NCI-H1436 treated with DMSO at 0.1 percent for 48 hours (cell line): ENCODE measurements at regions not wholly inside any gene's neighbourhood (a gene's known extent, or its start where the extent isn't known, plus 50 kb on each side); places are given as distances from the start of the nearest gene placed in this dataset.

Experiments used
- DNase-seq: peaks from one replicate; lab custom pipeline; 2025; lab: John Stamatoyannopoulos, UW

GRCh38 chr11:80846442-80846841, 1405.6 kb upstream of the TENM4 start:
- DNase-seq = no peak

- DNase-seq = no peak
Measured at GRCh38 chr11:80844110-80844819, 1403.4 kb upstream of the TENM4 start.

- DNase-seq = no peak
Measured at GRCh38 chr11:80843266-80843974, 1402.6 kb upstream of the TENM4 start.

GRCh38 chr11:80842246-80842645, 1401.4 kb upstream of the TENM4 start:
- no peak for DNase-seq

GRCh38 chr11:80841675-80842074, 1400.8 kb upstream of the TENM4 start:
- DNase-seq = no peak

- DNase-seq = no peak
Measured at GRCh38 chr11:80838153-80838552, 1397.3 kb upstream of the TENM4 start.

- no peak for DNase-seq
Measured at GRCh38 chr11:80837051-80837450, 1396.2 kb upstream of the TENM4 start.

- DNase-seq = no peak
Measured at GRCh38 chr11:80831374-80831773, 1390.5 kb upstream of the TENM4 start.

- no peak for DNase-seq
Measured at GRCh38 chr11:80827781-80828180, 1387.0 kb upstream of the TENM4 start.

GRCh38 chr11:80826808-80827207, 1386.0 kb upstream of the TENM4 start:
- no peak for DNase-seq

- DNase-seq = no peak
Measured at GRCh38 chr11:80822308-80822707, 1381.5 kb upstream of the TENM4 start.

- no peak for DNase-seq
Measured at GRCh38 chr11:80819271-80819670, 1378.4 kb upstream of the TENM4 start.

- DNase-seq = no peak
Measured at GRCh38 chr11:80816966-80817365, 1376.1 kb upstream of the TENM4 start.

GRCh38 chr11:80816454-80816847, 1375.6 kb upstream of the TENM4 start:
- DNase-seq = no peak

GRCh38 chr11:80815752-80816453, 1375.1 kb upstream of the TENM4 start:
- DNase-seq = no peak

- no peak for DNase-seq
Measured at GRCh38 chr11:80814813-80815212, 1374.0 kb upstream of the TENM4 start.

- no peak for DNase-seq
Measured at GRCh38 chr11:80810695-80811094, 1369.9 kb upstream of the TENM4 start.

GRCh38 chr11:80798174-80798573, 1357.3 kb upstream of the TENM4 start:
- DNase-seq = no peak

- DNase-seq = no peak
Measured at GRCh38 chr11:80783561-80783960, 1342.7 kb upstream of the TENM4 start.

- no peak for DNase-seq
Measured at GRCh38 chr11:80782135-80782885, 1341.5 kb upstream of the TENM4 start.

GRCh38 chr11:80779905-80780605, 1339.2 kb upstream of the TENM4 start:
- DNase-seq = no peak

- DNase-seq = no peak
Measured at GRCh38 chr11:80778941-80779340, 1338.1 kb upstream of the TENM4 start.
